ENCODE measurements at regions not wholly inside any gene's neighbourhood (a gene's known extent, or its start where the extent isn't known, plus 50 kb on each side); places are given as distances from the start of the nearest gene placed in this dataset.
"Not testable (repeated sequence)": the region's sequence is repeated elsewhere in the genome, so short reads cannot be mapped to it uniquely, and the experiment has no call there.

GRCh38 chr3:110324171-110324705, 747.4 kb upstream of the NECTIN3 start:
- Mint-ChIP-seq H3K4me1 (ENCODE audit: low read depth, unreplicated experiment) (no peaks in the 10 kb centered on the region), H3K27me3 (ENCODE audit: unreplicated experiment) (no peaks in the 10 kb centered on the region), H3K4me3 (ENCODE audit: low read depth, unreplicated experiment) (no peak overlapping the region), H3K27ac (ENCODE audit: unreplicated experiment) (no peak overlapping the region), H3K36me3 (ENCODE audit: insufficient read depth, unreplicated experiment) (no peaks in the 10 kb centered on the region), H3K9me3 (ENCODE audit: low read depth, unreplicated experiment) (no peaks in the 10 kb centered on the region)
- DNase-seq: no peak
- intact Hi-C loops (cut with micrococcal nuclease; ENCODE audit: unreplicated experiment): no loop called here
- CTCF ChIA-PET: no interaction called here
- BruUV-seq (replicated peaks): no TSS peak
- TF ChIP-seq CTCF (IDR thresholded peaks at IDR 0.05; ENCODE audit: unreplicated experiment): no peak

GRCh38 chr3:110327870-110328269, 743.7 kb upstream of the NECTIN3 start:
- no peak for DNase-seq
- intact Hi-C loops (cut with micrococcal nuclease; ENCODE audit: unreplicated experiment): no loop called here
- CTCF ChIA-PET: no interaction called here
- Mint-ChIP-seq H3K27me3 (ENCODE audit: unreplicated experiment) (no peaks in the 10 kb centered on the region), H3K36me3 (ENCODE audit: insufficient read depth, unreplicated experiment) (no peaks in the 10 kb centered on the region), H3K4me1 (ENCODE audit: low read depth, unreplicated experiment) (peaks cover 3% of the 10 kb centered on the region), H3K4me3 (ENCODE audit: low read depth, unreplicated experiment) (no peak overlapping the region), H3K27ac (ENCODE audit: unreplicated experiment) (peak overlapping the region; percentile 1), H3K9me3 (ENCODE audit: low read depth, unreplicated experiment) (peaks cover 8% of the 10 kb centered on the region)
- TF ChIP-seq CTCF (IDR thresholded peaks at IDR 0.05; ENCODE audit: unreplicated experiment): no peak
- no TSS peak for BruUV-seq (replicated peaks)

- H3K4me3 Mint-ChIP-seq (ENCODE audit: low read depth, unreplicated experiment); H3K36me3 Mint-ChIP-seq (ENCODE audit: insufficient read depth, unreplicated experiment); H3K27me3 Mint-ChIP-seq (ENCODE audit: unreplicated experiment); H3K27ac Mint-ChIP-seq (ENCODE audit: unreplicated experiment); DNase-seq; intact Hi-C loops (cut with micrococcal nuclease; ENCODE audit: unreplicated experiment); CTCF ChIA-PET; BruUV-seq (replicated peaks); H3K4me1 Mint-ChIP-seq (ENCODE audit: low read depth, unreplicated experiment): not testable (repeated sequence)
- peaks cover 17% of the 10 kb centered on the region for H3K9me3 Mint-ChIP-seq (ENCODE audit: low read depth, unreplicated experiment)
Measured at GRCh38 chr3:110331562-110331961, 740.1 kb upstream of the NECTIN3 start.

GRCh38 chr3:110332629-110333028, 739.0 kb upstream of the NECTIN3 start:
- TF ChIP-seq CTCF (IDR thresholded peaks at IDR 0.05; ENCODE audit: unreplicated experiment): no peak
- Mint-ChIP-seq H3K4me3 (ENCODE audit: low read depth, unreplicated experiment) (no peak overlapping the region), H3K4me1 (ENCODE audit: low read depth, unreplicated experiment) (peaks cover 9% of the 10 kb centered on the region), H3K36me3 (ENCODE audit: insufficient read depth, unreplicated experiment) (no peaks in the 10 kb centered on the region), H3K27me3 (ENCODE audit: unreplicated experiment) (no peaks in the 10 kb centered on the region), H3K27ac (ENCODE audit: unreplicated experiment) (no peak overlapping the region), H3K9me3 (ENCODE audit: low read depth, unreplicated experiment) (peaks cover 19% of the 10 kb centered on the region)
- intact Hi-C loops (cut with micrococcal nuclease; ENCODE audit: unreplicated experiment): no loop called here
- BruUV-seq (replicated peaks): no TSS peak
- CTCF ChIA-PET: no interaction called here
- DNase-seq: no peak

- Mint-ChIP-seq H3K4me3 (ENCODE audit: low read depth, unreplicated experiment) (no peak overlapping the region), H3K36me3 (ENCODE audit: insufficient read depth, unreplicated experiment) (peaks cover 14% of the 10 kb centered on the region), H3K27me3 (ENCODE audit: unreplicated experiment) (no peaks in the 10 kb centered on the region), H3K27ac (ENCODE audit: unreplicated experiment) (peak overlapping the region; percentile 64), H3K9me3 (ENCODE audit: low read depth, unreplicated experiment) (peaks cover 3% of the 10 kb centered on the region), H3K4me1 (ENCODE audit: low read depth, unreplicated experiment) (peaks cover 49% of the 10 kb centered on the region)
- CTCF ChIA-PET: interaction anchor here (0.6 kb wide), 1 partner anchor 485 kb away, joined by 3 read pairs; no protein-coding TSS in a partner anchor
- no TSS peak for BruUV-seq (replicated peaks)
- TF ChIP-seq CTCF (IDR thresholded peaks at IDR 0.05; ENCODE audit: unreplicated experiment): no peak
- intact Hi-C loops (cut with micrococcal nuclease; ENCODE audit: unreplicated experiment): loop anchor here (5.0 to 10.0 kb wide), 4 partner anchors 244 to 806 kb away; no protein-coding TSS in a partner anchor
- DNase-seq: no peak
Measured at GRCh38 chr3:110341047-110341446, 730.6 kb upstream of the NECTIN3 start.

Measured in Calu3 (cell line).